Right lobe of liver (tissue), 4 donors: ENCODE measurements at regions not wholly inside any gene's neighbourhood (a gene's known extent, or its start where the extent isn't known, plus 50 kb on each side); places are given as distances from the start of the nearest gene placed in this dataset.

ENCODE experiments used
- POLR2A ChIP-seq: fragments of 450-650 bp; IDR thresholded peaks from one replicate; pipeline ENCODE4 v1.6.1; 2017; ENCODE audit warnings: antibody characterized with exemption, mild to moderate bottlenecking
- TF ChIP-seq, protein P1 (sequence below), 4 donors: fragments of 200-600 bp in 3 of 4; fragments of 450-650 bp in 1 of 4; IDR thresholded peaks; one replicate each; pipeline versions ENCODE4 v1.5.1 to v1.8.0; 2016 to 2022; ENCODE audit warnings: antibody characterized with exemption in 4 of 4, mild to moderate bottlenecking in 2 of 4
- donor health status: DM: no; HTN: no; CAD: no.
- donor health status: DM: no; HTN: no; CAD: no.
- donor health status: DM: no; HTN: yes; CAD: no.

DNA sequence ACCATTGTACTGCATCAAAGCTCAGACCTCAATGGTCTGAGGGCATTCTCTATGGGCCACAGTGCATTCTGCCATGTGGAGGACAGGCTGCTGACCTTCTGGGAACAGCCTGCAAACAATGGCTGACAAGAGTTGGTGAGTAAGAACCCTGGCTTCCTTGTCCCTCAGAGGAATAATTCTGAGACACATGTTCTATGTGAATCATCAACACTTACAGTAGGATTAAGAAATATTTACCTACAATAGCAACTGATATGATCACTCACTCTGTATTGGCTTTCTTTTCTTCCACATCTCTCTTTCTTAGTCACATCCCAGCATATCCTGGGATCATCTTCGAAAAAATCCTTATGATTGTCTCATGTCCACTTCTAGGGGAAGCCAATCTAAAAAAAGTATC is 306.5 kb upstream of the ITGA1 start:
- no peak for TF ChIP-seq POLR2A
- TF ChIP-seq, protein P1, sequence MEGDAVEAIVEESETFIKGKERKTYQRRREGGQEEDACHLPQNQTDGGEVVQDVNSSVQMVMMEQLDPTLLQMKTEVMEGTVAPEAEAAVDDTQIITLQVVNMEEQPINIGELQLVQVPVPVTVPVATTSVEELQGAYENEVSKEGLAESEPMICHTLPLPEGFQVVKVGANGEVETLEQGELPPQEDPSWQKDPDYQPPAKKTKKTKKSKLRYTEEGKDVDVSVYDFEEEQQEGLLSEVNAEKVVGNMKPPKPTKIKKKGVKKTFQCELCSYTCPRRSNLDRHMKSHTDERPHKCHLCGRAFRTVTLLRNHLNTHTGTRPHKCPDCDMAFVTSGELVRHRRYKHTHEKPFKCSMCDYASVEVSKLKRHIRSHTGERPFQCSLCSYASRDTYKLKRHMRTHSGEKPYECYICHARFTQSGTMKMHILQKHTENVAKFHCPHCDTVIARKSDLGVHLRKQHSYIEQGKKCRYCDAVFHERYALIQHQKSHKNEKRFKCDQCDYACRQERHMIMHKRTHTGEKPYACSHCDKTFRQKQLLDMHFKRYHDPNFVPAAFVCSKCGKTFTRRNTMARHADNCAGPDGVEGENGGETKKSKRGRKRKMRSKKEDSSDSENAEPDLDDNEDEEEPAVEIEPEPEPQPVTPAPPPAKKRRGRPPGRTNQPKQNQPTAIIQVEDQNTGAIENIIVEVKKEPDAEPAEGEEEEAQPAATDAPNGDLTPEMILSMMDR (IDR thresholded peaks at IDR 0.05): no peak
